Left renal cortex interstitium (tissue), 4 donors: ENCODE measurements at regions not wholly inside any gene's neighbourhood (a gene's known extent, or its start where the extent isn't known, plus 50 kb on each side); places are given as distances from the start of the nearest gene placed in this dataset.

Experiments
- DNase-seq, 4 donors: peaks; one replicate each; pipeline ENCODE4 v3.0.0-alpha.2; 2013; ENCODE audit warnings: low read depth in 4 of 4, low spot score in 2 of 4, missing footprints in 1 of 4

- no peak for DNase-seq
Observed at GRCh38 chr18:78129260-78129659, 850.4 kb upstream of the SALL3 start.

- no peak for DNase-seq
Observed at GRCh38 chr18:78130232-78131195, 849.1 kb upstream of the SALL3 start.

GRCh38 chr18:78133729-78134128, 845.9 kb upstream of the SALL3 start:
- no peak for DNase-seq

- no peak for DNase-seq
Observed at GRCh38 chr18:78136986-78137385, 842.6 kb upstream of the SALL3 start.

DNA sequence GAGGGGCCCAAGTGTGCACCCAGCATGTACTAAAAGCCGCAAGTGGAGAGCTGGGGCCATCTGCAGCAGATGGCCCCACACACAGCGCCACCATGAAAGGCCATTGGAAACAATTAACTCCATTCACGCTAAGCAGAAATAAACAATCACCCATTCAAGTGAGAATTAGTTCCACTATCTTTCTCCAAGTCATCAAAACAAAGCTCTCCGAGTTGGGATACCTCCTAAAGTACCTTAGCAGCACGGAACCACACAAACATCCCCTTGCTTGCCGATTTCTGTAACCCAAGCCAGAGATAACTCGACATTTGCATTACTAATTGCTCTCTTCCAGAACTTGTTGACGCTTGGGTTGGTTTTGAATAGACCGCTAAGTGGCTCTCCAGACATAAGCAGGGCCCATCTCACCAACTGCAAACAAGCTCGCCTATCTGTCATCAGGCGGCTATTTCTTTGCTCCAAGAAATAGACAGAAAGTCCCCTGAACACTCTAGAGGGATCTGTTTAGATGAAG, 840.6 kb upstream of the SALL3 start:
- DNase-seq = no peak

DNA sequence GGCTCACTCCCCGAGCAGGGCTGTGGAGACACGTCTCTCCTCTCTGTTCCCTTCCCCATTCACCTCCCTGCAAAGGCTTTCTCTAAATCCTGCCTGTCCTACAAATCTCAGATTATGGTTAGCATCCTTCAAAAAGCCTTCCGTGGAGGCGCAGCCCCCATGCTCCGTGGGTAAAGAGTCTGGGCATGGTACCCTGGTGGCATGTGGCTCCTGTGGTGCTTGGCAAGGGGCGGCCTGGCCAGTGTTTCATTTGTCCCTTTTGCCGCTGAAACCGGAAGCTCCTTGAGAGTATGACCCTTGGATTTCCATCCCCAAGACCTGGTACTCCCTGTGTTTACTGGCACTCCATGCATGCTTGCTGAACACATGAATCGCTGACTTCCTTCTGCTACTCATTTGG, 839.3 kb upstream of the SALL3 start:
- no peak for DNase-seq

DNA sequence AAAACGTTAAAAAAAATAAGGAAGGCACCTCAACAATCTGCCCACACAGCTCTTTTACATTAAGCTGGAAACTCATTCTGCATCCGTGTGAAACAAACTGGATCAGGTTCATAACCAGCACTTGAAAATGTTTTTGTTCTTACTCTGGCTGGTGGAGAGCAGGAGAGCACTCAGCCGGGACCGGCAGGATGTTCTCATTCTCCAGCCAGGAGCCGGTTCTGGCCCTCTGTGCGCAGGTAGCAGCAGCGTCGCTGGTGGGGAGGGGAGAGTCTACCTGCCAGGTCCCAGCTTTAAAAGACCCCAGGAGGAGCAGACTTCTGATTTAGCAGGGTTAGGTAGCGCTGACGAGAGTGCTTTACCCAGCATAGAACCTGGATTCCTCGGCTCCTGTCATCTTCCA, 834.9 kb upstream of the SALL3 start:
- DNase-seq = peak in 1 of 4 donors; percentile 24

DNA sequence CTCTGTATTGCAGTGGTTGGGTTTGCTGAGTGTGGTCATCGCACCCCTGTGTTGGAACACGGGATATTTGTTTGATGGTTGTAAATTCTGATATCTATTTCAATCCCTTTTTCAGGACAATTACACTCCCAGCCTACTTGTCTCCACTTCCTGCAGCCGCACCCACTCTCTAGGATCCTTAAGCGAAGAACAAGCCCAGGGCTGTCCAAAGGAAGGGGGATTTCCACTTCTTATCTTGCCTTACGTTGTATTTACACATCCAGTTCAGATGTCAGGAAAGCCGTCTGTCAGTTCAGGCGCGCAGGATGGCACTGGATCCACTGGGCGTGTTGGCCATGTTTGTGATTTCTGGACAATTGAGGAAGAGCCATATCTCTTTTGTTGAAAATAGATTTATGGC, 834.5 kb upstream of the SALL3 start:
- no peak for DNase-seq

DNA sequence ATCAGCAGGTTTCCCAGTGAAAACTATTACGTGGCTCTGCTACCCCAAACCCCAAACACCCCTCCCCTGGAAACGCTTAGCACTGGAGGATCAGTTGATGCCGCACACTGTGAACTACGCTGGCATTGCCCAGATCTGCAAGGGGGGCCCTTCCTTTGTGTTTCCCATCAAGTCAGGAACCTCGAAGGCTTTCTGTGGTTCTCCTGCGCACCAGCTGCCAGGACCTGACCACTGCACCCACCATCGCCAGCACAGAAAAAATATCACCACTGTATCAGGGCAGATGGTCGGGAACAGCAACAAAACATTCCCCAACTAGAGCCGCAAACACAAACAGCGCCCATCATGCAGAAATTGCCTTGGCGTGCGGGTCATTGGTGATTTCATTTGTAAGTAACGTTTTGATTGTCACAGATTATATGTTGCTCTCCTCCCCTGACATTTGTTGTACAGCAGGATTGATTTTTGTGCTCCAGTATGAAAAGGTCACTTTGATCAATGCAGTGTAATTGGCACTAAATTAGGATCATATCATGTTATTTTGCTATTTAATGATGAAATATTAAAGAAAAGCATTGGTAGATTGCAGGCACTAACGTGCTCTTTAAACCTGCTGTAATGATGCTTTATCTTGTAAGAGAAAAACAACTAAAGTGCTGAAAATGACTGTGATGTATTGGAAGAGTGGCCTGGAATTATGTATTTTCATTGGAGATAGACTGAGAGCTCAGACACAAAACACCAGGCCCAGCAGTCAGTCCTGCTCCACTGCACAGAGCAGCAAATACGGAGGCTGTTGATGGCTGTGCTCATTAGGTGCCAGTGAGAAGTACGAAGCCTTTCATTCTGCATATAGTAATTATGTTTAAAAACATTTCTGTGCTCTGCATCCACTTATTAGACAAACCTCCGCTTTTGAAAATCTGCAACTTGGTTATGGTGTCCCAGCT, 833.2 kb upstream of the SALL3 start:
- no peak for DNase-seq

- DNase-seq = no peak
Observed at GRCh38 chr18:78150590-78150989, 829.0 kb upstream of the SALL3 start.

DNA sequence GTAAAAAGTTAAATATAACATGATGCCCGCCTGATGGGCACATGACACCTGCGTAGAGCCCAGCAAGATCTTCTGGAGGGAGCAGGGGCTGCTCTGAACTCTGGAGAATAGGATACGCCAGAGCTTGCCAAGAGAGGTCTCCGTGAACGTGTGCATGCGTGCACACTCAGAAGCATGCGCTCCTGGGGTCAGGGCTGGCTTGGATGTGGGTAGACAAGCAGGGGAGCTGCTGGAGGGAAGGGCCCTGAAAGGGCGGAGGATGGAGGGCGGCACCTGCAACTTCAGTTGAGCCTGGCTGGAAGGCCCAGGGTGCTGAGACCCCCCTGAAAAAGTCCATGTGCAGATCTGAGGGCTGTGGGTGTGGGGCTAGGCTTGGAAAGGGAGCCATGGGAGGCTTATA, 828.4 kb upstream of the SALL3 start:
- no peak for DNase-seq

DNA sequence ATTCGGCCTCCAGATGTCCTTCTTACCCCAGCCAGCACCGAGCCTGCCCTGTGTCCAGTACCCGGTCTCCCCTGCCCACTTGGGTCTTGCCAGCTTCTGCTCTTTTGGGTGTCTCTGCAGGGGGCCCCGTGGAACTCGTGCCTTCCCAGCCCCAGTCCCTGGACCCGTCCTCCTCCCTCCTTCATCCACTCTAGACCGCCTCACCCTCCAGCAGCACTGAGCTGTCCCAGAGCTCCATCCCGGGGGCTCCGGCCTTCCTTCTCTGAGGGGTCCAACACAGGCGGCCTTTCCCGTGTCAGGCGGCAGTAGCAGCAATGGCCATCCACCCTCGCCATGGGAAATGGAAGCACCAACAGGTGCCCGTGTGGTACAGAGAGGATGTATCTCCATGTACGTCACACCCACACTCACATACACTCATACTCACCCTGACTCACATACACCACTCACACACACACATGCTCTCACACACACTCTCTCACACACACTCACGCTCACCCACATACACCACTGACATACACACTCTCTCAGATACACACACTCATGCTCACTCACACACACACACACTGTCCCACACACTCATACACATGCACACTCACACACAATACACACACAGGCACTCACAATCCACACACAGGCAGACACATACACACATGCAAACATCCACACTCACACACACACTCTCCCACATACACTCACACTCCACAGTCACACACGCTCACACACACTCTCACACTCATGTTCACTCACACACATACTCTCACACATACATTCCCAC, 827.5 kb upstream of the SALL3 start:
- DNase-seq = no peak

DNA sequence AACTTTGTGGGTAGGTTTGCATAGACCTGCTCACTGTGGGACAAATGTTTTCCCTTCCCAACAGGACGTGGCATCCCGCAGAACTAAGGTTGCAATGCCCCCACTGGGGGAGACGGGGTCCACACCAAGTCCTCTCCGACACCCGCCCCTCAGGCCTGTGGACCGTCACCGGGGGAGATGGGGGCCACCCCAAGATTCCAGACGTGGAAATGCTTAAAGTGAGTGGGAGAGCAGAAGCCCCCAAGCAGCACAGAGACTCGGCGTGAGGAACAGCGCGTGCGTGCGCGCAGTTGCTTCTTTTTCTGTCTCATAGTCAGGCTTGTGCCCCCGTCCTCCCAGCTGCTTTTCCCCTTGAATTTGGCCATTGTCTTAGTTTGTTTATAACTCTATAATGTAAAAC, 826.3 kb upstream of the SALL3 start:
- no peak for DNase-seq

- DNase-seq = no peak
Observed at GRCh38 chr18:78154444-78154843, 825.2 kb upstream of the SALL3 start.

GRCh38 chr18:78154853-78155252, 824.8 kb upstream of the SALL3 start:
- no peak for DNase-seq

GRCh38 chr18:78156466-78156865, 823.2 kb upstream of the SALL3 start:
- no peak for DNase-seq

- DNase-seq = no peak
Observed at GRCh38 chr18:78158943-78159342, 820.7 kb upstream of the SALL3 start.

- DNase-seq = no peak
Observed at GRCh38 chr18:78159397-78159796, 820.2 kb upstream of the SALL3 start.

GRCh38 chr18:78160961-78161656, 818.5 kb upstream of the SALL3 start:
- DNase-seq = no peak

DNA sequence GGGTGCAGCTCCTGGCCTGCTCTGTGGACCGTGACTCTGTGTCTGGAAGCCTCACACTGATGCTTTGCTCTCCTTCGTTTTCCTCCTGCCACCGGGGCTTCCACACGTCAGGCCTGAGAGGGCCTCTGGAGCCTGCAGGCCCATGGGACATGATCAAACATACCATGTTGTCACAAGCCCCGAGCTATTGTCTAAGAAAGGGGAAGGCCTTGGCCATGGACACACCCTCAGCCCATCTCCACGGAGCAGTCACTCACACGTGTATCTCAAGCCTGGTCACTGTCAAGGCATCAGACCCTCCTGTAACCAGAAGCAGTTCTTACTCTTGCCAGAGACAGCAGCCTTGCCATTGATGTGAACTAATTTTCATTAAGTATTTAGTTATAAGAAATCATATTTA, 814.1 kb upstream of the SALL3 start:
- no peak for DNase-seq
